Thyroid gland (tissue), 4 donors: ENCODE measurements at regions not wholly inside any gene's neighbourhood (a gene's known extent, or its start where the extent isn't known, plus 50 kb on each side); places are given as distances from the start of the nearest gene placed in this dataset.

Experiments used
- DNase-seq, 2 donors: peaks; one replicate each; pipeline ENCODE4 v3.0.0-alpha.2; 2019
- H3K27ac ChIP-seq, 3 donors: fragments of 200-600 bp; sonication (generic); 1 replicate in 2 of 3; 2 replicates in 1 of 3; pipeline ENCODE4 v1.5.1; 2016 to 2019; ENCODE audit warnings: mild to moderate bottlenecking in 1 of 3, moderate library complexity in 1 of 3
- H3K27me3 ChIP-seq: fragments of 200-600 bp; sonication (generic); one replicate; pipeline ENCODE4 v1.5.1; 2019
- H3K36me3 ChIP-seq, 2 donors: fragments of 200-600 bp; sonication (generic); one replicate each; pipeline ENCODE4 v1.5.1; 2016 to 2019
- H3K4me1 ChIP-seq, 2 donors: fragments of 200-600 bp; sonication (generic); one replicate each; pipeline ENCODE4 v1.5.1; 2017 to 2019
- H3K4me3 ChIP-seq, 3 donors: fragments of 200-600 bp; sonication (generic); replicated peaks in 1 of 3; 1 replicate in 2 of 3; 2 replicates in 1 of 3; pipeline ENCODE4 v1.5.1; 2016; ENCODE audit warnings: mild to moderate bottlenecking in 1 of 3
- H3K9me3 ChIP-seq: fragments of 200-600 bp; sonication (generic); one replicate; pipeline ENCODE4 v1.5.1; 2017
- CTCF ChIP-seq, 6 experiments: fragments of 200-600 bp in 3 of 6; fragments of 450-650 bp in 3 of 6; sonication (generic) in 3 of 6; IDR thresholded peaks; one replicate each; pipeline ENCODE4 v1.5.1; 2016 to 2019; ENCODE audit warnings: antibody characterized with exemption in 6 of 6, mild to moderate bottlenecking in 2 of 6, inconsistent platforms in 1 of 6, moderate library complexity in 1 of 6
- POLR2A ChIP-seq, 2 donors: fragments of 450-650 bp; IDR thresholded peaks; one replicate each; pipeline ENCODE4 v1.6.1; 2017; ENCODE audit warnings: antibody characterized with exemption in 2 of 2, mild to moderate bottlenecking in 2 of 2, moderate library complexity in 1 of 2
- WGBS, 2 donors: methylation state at CpG; one replicate each; pipeline ENCODE4 v1.1.5; 2017; 5-methylcytosine and 5-hydroxymethylcytosine counted together
- intact Hi-C: fragments of 100-400 bp; cut with DNase I; formaldehyde crosslinking; loops from one replicate; pipeline ENCODE4 v1.15.1; 2023

DNA sequence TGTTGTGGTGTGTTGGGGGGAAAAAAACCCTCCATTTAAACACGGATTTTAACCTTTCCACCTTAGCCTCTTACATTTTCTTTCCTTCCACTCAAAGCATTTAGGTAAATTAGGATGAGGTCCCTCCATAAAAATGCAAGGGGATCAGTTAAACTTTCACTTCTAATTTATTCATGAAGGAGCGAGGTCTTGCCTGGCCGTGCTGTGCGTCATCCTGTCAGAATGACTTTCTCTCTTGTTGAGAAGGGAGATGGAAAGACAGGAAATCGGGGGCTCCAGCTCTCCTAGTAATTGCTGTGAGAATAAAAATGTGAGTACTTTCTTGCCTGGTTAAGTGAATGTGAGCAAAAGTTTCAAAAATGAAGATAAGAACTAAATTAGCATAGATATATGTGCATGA lies 962.3 kb upstream of the NR2F2 start:
- no peaks in the 10 kb centered on the region for H3K4me1 ChIP-seq
- no peak overlapping the region for H3K27ac ChIP-seq
- H3K27me3 ChIP-seq, result no peaks in the 10 kb centered on the region
- no peaks in the 10 kb centered on the region for H3K36me3 ChIP-seq
- H3K4me3 ChIP-seq, result no peak overlapping the region
- intact Hi-C loops, result no loop called here
- TF ChIP-seq CTCF (IDR thresholded peaks at IDR 0.05), result no peak
- no peak for TF ChIP-seq POLR2A (IDR thresholded peaks at IDR 0.05)
- H3K9me3 ChIP-seq, result no peaks in the 10 kb centered on the region
- 72 to 76% methylated on average over 5 of the region's 5 CpGs for WGBS, 2 donors
- no peak for DNase-seq

- Histone ChIP-seq H3K36me3 (no peaks in the 10 kb centered on the region), H3K9me3 (no peaks in the 10 kb centered on the region), H3K4me1 (no peaks in the 10 kb centered on the region), H3K27ac (no peak overlapping the region), H3K27me3 (no peaks in the 10 kb centered on the region), H3K4me3 (no peak overlapping the region)
- intact Hi-C loops, result no loop called here
- TF ChIP-seq POLR2A (IDR thresholded peaks at IDR 0.05), result no peak
- TF ChIP-seq CTCF (IDR thresholded peaks at IDR 0.05), result no peak
- DNase-seq, result no peak
- 89 to 90% methylated on average over 7 of the region's 7 CpGs for WGBS, 2 donors
Measured at GRCh38 chr15:95368755-95369601, 961.5 kb upstream of the NR2F2 start.

GRCh38 chr15:95370291-95370690 lies 960.2 kb upstream of the NR2F2 start:
- no peaks in the 10 kb centered on the region for H3K27me3 ChIP-seq
- intact Hi-C loops, result no loop called here
- TF ChIP-seq CTCF (IDR thresholded peaks at IDR 0.05) (no peak), POLR2A (IDR thresholded peaks at IDR 0.05) (no peak)
- H3K4me3 ChIP-seq, result no peak overlapping the region
- no peak overlapping the region for H3K27ac ChIP-seq
- 92 to 95% methylated on average over 2 of the region's 2 CpGs for WGBS, 2 donors
- H3K4me1 ChIP-seq, result no peaks in the 10 kb centered on the region
- no peak for DNase-seq
- no peaks in the 10 kb centered on the region for H3K9me3 ChIP-seq
- no peaks in the 10 kb centered on the region for H3K36me3 ChIP-seq

GRCh38 chr15:95371664-95372063 lies 958.8 kb upstream of the NR2F2 start:
- WGBS, 2 donors, result 83 to 85% methylated on average over 2 of the region's 2 CpGs
- TF ChIP-seq CTCF (IDR thresholded peaks at IDR 0.05) (no peak), POLR2A (IDR thresholded peaks at IDR 0.05) (no peak)
- no peaks in the 10 kb centered on the region for H3K27me3 ChIP-seq

DNA sequence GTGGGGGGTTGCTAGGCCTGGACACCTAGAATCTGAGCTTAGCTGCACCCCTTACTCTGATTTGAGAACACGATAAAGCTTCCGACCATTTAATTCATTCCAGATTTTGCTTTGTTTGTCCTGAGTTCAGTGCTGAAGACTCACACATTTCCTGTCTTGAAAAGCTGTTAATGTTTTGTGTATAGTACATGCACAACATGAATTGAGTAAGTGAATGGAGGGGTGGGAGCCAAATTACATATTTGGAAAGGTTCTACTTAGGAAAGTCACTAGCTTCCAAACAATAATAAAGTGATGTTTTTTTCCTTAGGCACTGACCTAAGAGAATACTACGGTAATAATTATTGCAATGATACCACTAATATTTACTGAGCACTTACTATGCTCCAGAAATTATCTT lies 955.2 kb upstream of the NR2F2 start:
- WGBS, 2 donors, result 75 to 83% methylated on average over 3 of the region's 3 CpGs
- H3K4me1 ChIP-seq, result no peaks in the 10 kb centered on the region
- H3K9me3 ChIP-seq, result no peaks in the 10 kb centered on the region
- H3K27me3 ChIP-seq, result no peaks in the 10 kb centered on the region
- H3K4me3 ChIP-seq, result no peak overlapping the region
- H3K27ac ChIP-seq, result no peak overlapping the region
- TF ChIP-seq POLR2A (IDR thresholded peaks at IDR 0.05) (no peak), CTCF (IDR thresholded peaks at IDR 0.05) (no peak)
- intact Hi-C loops, result no loop called here
- DNase-seq, result no peak
- no peaks in the 10 kb centered on the region for H3K36me3 ChIP-seq

More at GRCh38 chr15:95371664-95372063, 958.8 kb upstream of the NR2F2 start:
- H3K36me3 ChIP-seq, result no peaks in the 10 kb centered on the region
- H3K9me3 ChIP-seq, result no peaks in the 10 kb centered on the region
- no peak for DNase-seq
- no peaks in the 10 kb centered on the region for H3K4me1 ChIP-seq
- H3K4me3 ChIP-seq, result no peak overlapping the region
- intact Hi-C loops, result no loop called here
- H3K27ac ChIP-seq, result no peak overlapping the region
